Omental fat pad (tissue), 3 donors: ENCODE measurements at regions not wholly inside any gene's neighbourhood (a gene's known extent, or its start where the extent isn't known, plus 50 kb on each side); places are given as distances from the start of the nearest gene placed in this dataset.

Experiments
- ATAC-seq: fragments of 150-250 bp; one replicate; pipeline ENCODE4 v1.9.1; 2016; ENCODE audit warnings: mild to moderate bottlenecking, moderate library complexity; ENCODE audit not compliant: low FRiP score
- DNase-seq: peaks from one replicate; pipeline ENCODE4 v3.0.0-alpha.2; 2019; ENCODE audit warnings: low spot score
- CTCF ChIP-seq, 3 donors: fragments of 450-650 bp; IDR thresholded peaks; one replicate each; pipeline ENCODE4 v1.5.1; 2016 to 2017; ENCODE audit warnings: antibody characterized with exemption in 3 of 3, mild to moderate bottlenecking in 3 of 3, moderate library complexity in 2 of 3

GRCh38 chr2:4340536-4340935, 637.2 kb downstream of the DCDC2C start:
- no peak for DNase-seq
- TF ChIP-seq CTCF (IDR thresholded peaks at IDR 0.05), result no peak
- ATAC-seq, result no peak

DNA sequence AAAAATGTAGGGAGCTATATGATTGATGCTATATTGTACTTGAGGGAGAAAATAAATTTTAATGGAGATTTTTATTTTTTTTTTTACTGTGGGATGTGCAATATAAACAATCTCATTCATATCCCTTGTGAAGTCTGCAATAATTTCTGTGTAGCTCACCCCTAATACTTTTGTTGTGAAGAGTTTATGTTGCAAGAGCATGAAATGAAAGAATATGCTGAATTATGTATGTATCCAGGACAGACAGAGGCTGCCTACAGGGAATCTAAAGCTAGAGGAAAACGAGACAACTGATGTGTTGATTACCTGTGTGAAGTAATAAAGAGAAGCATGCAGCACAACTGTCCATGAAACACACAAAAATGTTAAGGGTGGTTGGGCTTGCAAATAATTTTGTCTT, 643.3 kb downstream of the DCDC2C start:
- TF ChIP-seq CTCF (IDR thresholded peaks at IDR 0.05), result no peak
- ATAC-seq, result no peak
- DNase-seq, result no peak

DNA sequence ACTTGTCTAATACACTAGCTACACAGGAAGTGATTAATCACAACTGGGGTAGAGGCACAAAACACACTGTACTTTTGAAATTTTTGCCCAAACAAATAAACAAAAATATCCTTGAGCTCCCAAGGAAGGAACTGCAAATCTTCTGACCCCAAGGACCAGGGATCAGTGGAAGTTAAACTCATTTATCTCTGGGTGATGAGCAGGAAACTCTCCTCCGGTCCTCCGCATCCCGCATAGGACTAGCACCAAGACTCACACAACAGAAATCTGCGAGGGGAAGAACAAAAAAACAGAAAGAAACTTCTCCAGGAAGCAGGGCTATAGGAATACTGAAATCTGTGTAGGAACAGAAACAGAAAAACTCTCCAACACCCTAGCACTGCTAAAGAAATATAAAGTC, 650.3 kb downstream of the DCDC2C start:
- DNase-seq (no peak), ATAC-seq (no peak)
- no peak for TF ChIP-seq CTCF (IDR thresholded peaks at IDR 0.05)

GRCh38 chr2:4354164-4354563, 650.8 kb downstream of the DCDC2C start:
- ATAC-seq (no peak), DNase-seq (no peak)
- TF ChIP-seq CTCF (IDR thresholded peaks at IDR 0.05), result no peak

GRCh38 chr2:4354678-4355077, 651.3 kb downstream of the DCDC2C start:
- no peak for TF ChIP-seq CTCF (IDR thresholded peaks at IDR 0.05)

GRCh38 chr2:4356109-4356508, 652.7 kb downstream of the DCDC2C start:
- TF ChIP-seq CTCF (IDR thresholded peaks at IDR 0.05), result no peak
- DNase-seq (no peak), ATAC-seq (no peak)

More at GRCh38 chr2:4354678-4355077, 651.3 kb downstream of the DCDC2C start:
- ATAC-seq (no peak), DNase-seq (no peak)

- DNase-seq, result no peak
- TF ChIP-seq CTCF (IDR thresholded peaks at IDR 0.05), result no peak
- ATAC-seq, result no peak
Measured at GRCh38 chr2:4356541-4356940, 653.2 kb downstream of the DCDC2C start.
